Sigmoid colon (tissue), 6 donors: ENCODE measurements at regions not wholly inside any gene's neighbourhood (a gene's known extent, or its start where the extent isn't known, plus 50 kb on each side); places are given as distances from the start of the nearest gene placed in this dataset.

Source experiments
- DNase-seq: peaks from one replicate; pipeline ENCODE4 v3.0.0-alpha.2; 2019
- H3K27ac ChIP-seq, 4 donors: fragments of 200-600 bp; sonication (generic); one replicate each; pipeline ENCODE4 v1.5.1; 2016 to 2019; ENCODE audit warnings: mild to moderate bottlenecking in 1 of 4
- H3K27me3 ChIP-seq, 3 donors: fragments of 200-600 bp; sonication (generic); one replicate each; pipeline ENCODE4 v1.5.1; 2019; ENCODE audit warnings: mild to moderate bottlenecking in 1 of 3
- H3K36me3 ChIP-seq, 4 donors: fragments of 200-600 bp; sonication (generic); one replicate each; pipeline ENCODE4 v1.5.1; 2016 to 2019
- H3K4me1 ChIP-seq, 4 donors: fragments of 200-600 bp; sonication (generic); one replicate each; pipeline ENCODE4 v1.5.1; 2017 to 2019
- H3K4me3 ChIP-seq, 4 donors: fragments of 200-600 bp; sonication (generic); one replicate each; pipeline ENCODE4 v1.5.1; 2017 to 2019; ENCODE audit warnings: mild to moderate bottlenecking in 2 of 4, moderate library complexity in 1 of 4
- H3K9me3 ChIP-seq, 4 donors: fragments of 200-600 bp in 3 of 4; sonication (generic) in 3 of 4; one replicate each; pipeline versions ENCODE4 v1.5.1 to v1.6.1; 2013 to 2019
- EP300 ChIP-seq, 4 donors: sonication (generic); formaldehyde crosslinking; IDR thresholded peaks; one replicate each; pipeline ENCODE4 v1.6.1; 2017; ENCODE audit warnings: antibody characterized with exemption in 4 of 4
- POLR2A ChIP-seq, 2 donors: fragments of 450-650 bp; IDR thresholded peaks; one replicate each; pipeline ENCODE4 v1.6.1; 2016; ENCODE audit warnings: antibody characterized with exemption in 2 of 2, mild to moderate bottlenecking in 2 of 2, moderate library complexity in 2 of 2
- POLR2AphosphoS5 ChIP-seq, 4 donors: sonication (generic); formaldehyde crosslinking; IDR thresholded peaks; one replicate each; pipeline ENCODE4 v1.6.1; 2017; ENCODE audit warnings: antibody characterized with exemption in 4 of 4
- WGBS, 2 donors: extraction: QIAGEN DNeasy Blood & Tissue Kit; methylation state at CpG; one replicate each; pipeline ENCODE4 v1.1.7; 2013; 5-methylcytosine and 5-hydroxymethylcytosine counted together
- intact Hi-C: fragments of 100-400 bp; cut with DNase I; formaldehyde crosslinking; loops from one replicate; pipeline ENCODE4 v1.15.1; 2023
- TF ChIP-seq, protein P1 (sequence below), 4 experiments: fragments of 450-650 bp in 3 of 4; fragments of 200-600 bp in 1 of 4; IDR thresholded peaks; one replicate each; pipeline ENCODE4 v1.5.1; 2016 to 2019; ENCODE audit warnings: antibody characterized with exemption in 4 of 4, mild to moderate bottlenecking in 3 of 4, moderate library complexity in 2 of 4
- donor health status: healthy with polysubstance abuse.
- donor health status: healthy.

- TF ChIP-seq, protein P1, sequence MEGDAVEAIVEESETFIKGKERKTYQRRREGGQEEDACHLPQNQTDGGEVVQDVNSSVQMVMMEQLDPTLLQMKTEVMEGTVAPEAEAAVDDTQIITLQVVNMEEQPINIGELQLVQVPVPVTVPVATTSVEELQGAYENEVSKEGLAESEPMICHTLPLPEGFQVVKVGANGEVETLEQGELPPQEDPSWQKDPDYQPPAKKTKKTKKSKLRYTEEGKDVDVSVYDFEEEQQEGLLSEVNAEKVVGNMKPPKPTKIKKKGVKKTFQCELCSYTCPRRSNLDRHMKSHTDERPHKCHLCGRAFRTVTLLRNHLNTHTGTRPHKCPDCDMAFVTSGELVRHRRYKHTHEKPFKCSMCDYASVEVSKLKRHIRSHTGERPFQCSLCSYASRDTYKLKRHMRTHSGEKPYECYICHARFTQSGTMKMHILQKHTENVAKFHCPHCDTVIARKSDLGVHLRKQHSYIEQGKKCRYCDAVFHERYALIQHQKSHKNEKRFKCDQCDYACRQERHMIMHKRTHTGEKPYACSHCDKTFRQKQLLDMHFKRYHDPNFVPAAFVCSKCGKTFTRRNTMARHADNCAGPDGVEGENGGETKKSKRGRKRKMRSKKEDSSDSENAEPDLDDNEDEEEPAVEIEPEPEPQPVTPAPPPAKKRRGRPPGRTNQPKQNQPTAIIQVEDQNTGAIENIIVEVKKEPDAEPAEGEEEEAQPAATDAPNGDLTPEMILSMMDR (IDR thresholded peaks at IDR 0.05): no peak
- TF ChIP-seq EP300 (IDR thresholded peaks at IDR 0.05) (no peak), POLR2AphosphoS5 (IDR thresholded peaks at IDR 0.05) (no peak), POLR2A (IDR thresholded peaks at IDR 0.05) (no peak)
- H3K27ac ChIP-seq: no peak overlapping the region
- H3K27me3 ChIP-seq: no peaks in the 10 kb centered on the region
- no peak overlapping the region for H3K4me3 ChIP-seq
- H3K4me1 ChIP-seq: peaks cover 0 to 11% (median 5%) of the 10 kb centered on the region in 4 donors
- no peak for DNase-seq
- intact Hi-C loops: no loop called here
- WGBS, 2 donors: 93 to 94% methylated on average over 2 of the region's 2 CpGs
- no peaks in the 10 kb centered on the region for H3K9me3 ChIP-seq
- H3K36me3 ChIP-seq: no peaks in the 10 kb centered on the region
Measured at GRCh38 chr3:106397006-106397405, 528.2 kb upstream of the CBLB start.

GRCh38 chr3:106398891-106399600, 530.2 kb upstream of the CBLB start:
- no peak for DNase-seq
- Histone ChIP-seq H3K9me3 (no peaks in the 10 kb centered on the region), H3K4me3 (no peak overlapping the region), H3K27ac (no peak overlapping the region), H3K27me3 (no peaks in the 10 kb centered on the region), H3K4me1 (peaks cover 0 to 11% (median 5%) of the 10 kb centered on the region in 4 donors), H3K36me3 (no peaks in the 10 kb centered on the region)
- intact Hi-C loops: no loop called here
- WGBS, 2 donors: 71 to 74% methylated on average over 2 of the region's 2 CpGs
- no peak for TF ChIP-seq EP300 (IDR thresholded peaks at IDR 0.05)
- TF ChIP-seq, protein P1 (IDR thresholded peaks at IDR 0.05): no peak
- TF ChIP-seq POLR2A (IDR thresholded peaks at IDR 0.05): no peak
- TF ChIP-seq POLR2AphosphoS5 (IDR thresholded peaks at IDR 0.05): no peak

DNA sequence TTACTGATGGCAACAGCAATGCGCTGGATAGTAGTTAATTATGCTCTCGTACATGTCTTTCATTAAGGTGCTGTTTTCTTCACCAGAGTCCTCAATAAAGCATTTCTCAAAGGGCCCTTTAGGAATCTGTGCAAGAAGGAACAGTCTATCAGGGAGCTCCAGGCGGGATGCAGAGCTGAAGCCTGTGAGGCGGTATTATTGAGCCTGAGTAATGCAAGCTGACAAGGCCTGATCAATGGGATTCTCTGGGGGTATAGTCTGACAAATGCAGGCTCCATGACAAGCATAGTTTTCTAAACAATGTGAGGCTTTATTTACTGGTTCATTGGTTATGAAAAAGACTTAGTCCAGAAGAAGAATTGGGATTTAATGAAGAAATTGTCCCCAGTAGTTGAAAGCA, 530.9 kb upstream of the CBLB start:
- Histone ChIP-seq H3K27ac (no peak overlapping the region), H3K27me3 (no peaks in the 10 kb centered on the region), H3K4me3 (no peak overlapping the region), H3K36me3 (no peaks in the 10 kb centered on the region), H3K4me1 (peaks cover 0 to 11% (median 5%) of the 10 kb centered on the region in 4 donors), H3K9me3 (no peaks in the 10 kb centered on the region)
- intact Hi-C loops: no loop called here
- no peak for DNase-seq
- WGBS, 2 donors: 93% methylated on average over 4 of the region's 4 CpGs
- TF ChIP-seq, protein P1 (IDR thresholded peaks at IDR 0.05): no peak
- TF ChIP-seq POLR2A (IDR thresholded peaks at IDR 0.05) (no peak), POLR2AphosphoS5 (IDR thresholded peaks at IDR 0.05) (no peak), EP300 (IDR thresholded peaks at IDR 0.05) (no peak)

DNA sequence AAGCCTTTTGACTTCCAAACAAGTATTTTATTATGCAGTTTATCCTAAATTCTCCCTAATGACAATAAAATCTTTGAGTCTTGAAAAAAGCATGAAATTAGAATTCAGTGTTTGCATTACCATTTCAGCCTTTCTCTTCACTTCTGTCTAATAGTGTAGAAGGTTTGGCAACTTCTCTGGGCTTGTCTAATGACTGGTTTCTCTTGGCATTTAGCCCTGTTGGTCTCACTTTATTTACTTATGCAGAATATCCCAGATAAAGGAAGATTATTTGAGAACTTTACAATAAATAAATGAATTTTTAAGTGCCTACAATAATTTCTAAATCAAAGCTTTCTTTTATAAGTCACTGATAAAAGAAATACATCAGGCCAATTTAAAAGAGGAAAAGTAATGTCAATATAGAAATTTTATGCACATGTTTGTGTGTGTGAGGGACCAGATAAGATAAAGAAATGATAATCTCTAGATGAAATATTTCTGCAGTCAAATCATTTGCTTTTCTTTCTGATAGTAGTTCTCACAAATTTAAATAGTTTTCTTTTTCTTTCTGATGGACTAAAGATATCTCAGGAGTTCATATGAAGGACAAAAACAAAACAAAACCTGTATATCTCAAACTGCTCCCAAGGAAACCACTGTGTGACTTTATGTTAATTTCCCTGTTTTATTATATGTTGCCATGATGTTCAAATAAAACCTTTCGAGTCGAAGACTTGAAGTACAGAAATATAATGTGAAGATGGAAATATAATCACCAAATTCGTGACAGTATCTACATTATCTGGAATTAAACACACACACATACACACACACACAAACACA, 533.1 kb upstream of the CBLB start:
- no peak for DNase-seq
- Histone ChIP-seq H3K36me3 (no peaks in the 10 kb centered on the region), H3K27me3 (no peaks in the 10 kb centered on the region), H3K9me3 (no peaks in the 10 kb centered on the region), H3K27ac (no peak overlapping the region), H3K4me3 (no peak overlapping the region), H3K4me1 (peaks cover 0 to 11% (median 5%) of the 10 kb centered on the region in 4 donors)
- intact Hi-C loops: no loop called here
- 75 to 86% methylated on average over 3 of the region's 3 CpGs for WGBS, 2 donors
- TF ChIP-seq POLR2AphosphoS5 (IDR thresholded peaks at IDR 0.05) (no peak), EP300 (IDR thresholded peaks at IDR 0.05) (no peak), POLR2A (IDR thresholded peaks at IDR 0.05) (no peak)
- TF ChIP-seq, protein P1 (IDR thresholded peaks at IDR 0.05): no peak
